ENCODE measurements at regions not wholly inside any gene's neighbourhood (a gene's known extent, or its start where the extent isn't known, plus 50 kb on each side); places are given as distances from the start of the nearest gene placed in this dataset.

- Histone ChIP-seq H3K4me1 (no peaks in the 10 kb centered on the region), H3K27me3 (peaks cover 6% of the 10 kb centered on the region), H3K9me3 (no peaks in the 10 kb centered on the region), H3K36me3 (no peaks in the 10 kb centered on the region), H3K4me3 (no peak overlapping the region), H3K27ac (no peak overlapping the region)
- TF ChIP-seq EP300 (IDR thresholded peaks at IDR 0.05; ENCODE audit: low read depth), result no peak
- 88 to 100% methylated on average over 2 to 3 of the region's 3 CpGs for WGBS, 2 donors (ENCODE audit: low coverage in 1 of 2)
- DNase-seq, result no peak
- in situ Hi-C loops (cut with MboI; ENCODE audit: low pct_ligation_motif_present in 1 of 4, low pct_unique_long_range_greater_than_20kb in 1 of 4, low sequenced_read_pairs in 3 of 4) (no loop called here), intact Hi-C loops (cut with DNase I; ENCODE audit: low total_unique reads) (no loop called here)
Measured at GRCh38 chr1:22196041-22196440, 53.1 kb upstream of the WNT4 start.

GRCh38 chr1:22196641-22197040 lies 53.7 kb upstream of the WNT4 start:
- DNase-seq, result no peak
- Histone ChIP-seq H3K27ac (no peak overlapping the region), H3K27me3 (peaks cover 6% of the 10 kb centered on the region), H3K36me3 (no peaks in the 10 kb centered on the region), H3K4me3 (no peak overlapping the region), H3K4me1 (no peaks in the 10 kb centered on the region), H3K9me3 (no peaks in the 10 kb centered on the region)
- in situ Hi-C loops (cut with MboI; ENCODE audit: low pct_ligation_motif_present in 1 of 4, low pct_unique_long_range_greater_than_20kb in 1 of 4, low sequenced_read_pairs in 3 of 4), result no loop called here
- intact Hi-C loops (cut with DNase I; ENCODE audit: low total_unique reads), result no loop called here
- TF ChIP-seq POLR2AphosphoS5 (IDR thresholded peaks at IDR 0.05) (no peak), CTCF (IDR thresholded peaks at IDR 0.05) (no peak), POLR2A (IDR thresholded peaks at IDR 0.05) (no peak), EP300 (IDR thresholded peaks at IDR 0.05; ENCODE audit: low read depth) (no peak)
- WGBS, 2 donors (ENCODE audit: low coverage in 1 of 2), result 92 to 100% methylated on average over 1 to 6 of the region's 6 CpGs

- WGBS, 2 donors (ENCODE audit: low coverage in 1 of 2), result 89% methylated on average over 2 of the region's 2 CpGs; no CpG with 5 or more reads in 1 of the 2 donors
- Histone ChIP-seq H3K27ac (no peak overlapping the region), H3K9me3 (no peaks in the 10 kb centered on the region), H3K4me1 (no peaks in the 10 kb centered on the region), H3K4me3 (no peak overlapping the region), H3K27me3 (peaks cover 6% of the 10 kb centered on the region), H3K36me3 (no peaks in the 10 kb centered on the region)
- intact Hi-C loops (cut with DNase I; ENCODE audit: low total_unique reads), result no loop called here
- TF ChIP-seq POLR2A (IDR thresholded peaks at IDR 0.05), result no peak
- TF ChIP-seq POLR2AphosphoS5 (IDR thresholded peaks at IDR 0.05), result no peak
- no peak for TF ChIP-seq CTCF (IDR thresholded peaks at IDR 0.05)
- TF ChIP-seq EP300 (IDR thresholded peaks at IDR 0.05; ENCODE audit: low read depth), result no peak
- in situ Hi-C loops (cut with MboI; ENCODE audit: low pct_ligation_motif_present in 1 of 4, low pct_unique_long_range_greater_than_20kb in 1 of 4, low sequenced_read_pairs in 3 of 4), result no loop called here
- DNase-seq, result no peak
Measured at GRCh38 chr1:22197644-22198043, 54.7 kb upstream of the WNT4 start.

- 13 to 42% methylated on average over 1 of the region's 1 CpG for WGBS, 2 donors (ENCODE audit: low coverage in 1 of 2)
- Histone ChIP-seq H3K27me3 (peaks cover 8% of the 10 kb centered on the region), H3K9me3 (no peaks in the 10 kb centered on the region), H3K36me3 (no peaks in the 10 kb centered on the region), H3K4me1 (no peaks in the 10 kb centered on the region), H3K27ac (no peak overlapping the region), H3K4me3 (no peak overlapping the region)
- intact Hi-C loops (cut with DNase I; ENCODE audit: low total_unique reads), result no loop called here
- in situ Hi-C loops (cut with MboI; ENCODE audit: low pct_ligation_motif_present in 1 of 4, low pct_unique_long_range_greater_than_20kb in 1 of 4, low sequenced_read_pairs in 3 of 4), result no loop called here
- DNase-seq, result no peak
- TF ChIP-seq EP300 (IDR thresholded peaks at IDR 0.05; ENCODE audit: low read depth) (no peak), POLR2A (IDR thresholded peaks at IDR 0.05) (no peak), CTCF (IDR thresholded peaks at IDR 0.05) (no peak), POLR2AphosphoS5 (IDR thresholded peaks at IDR 0.05) (no peak)
Measured at GRCh38 chr1:22201023-22201422, 58.1 kb upstream of the WNT4 start.

- Histone ChIP-seq H3K27ac (no peak overlapping the region), H3K27me3 (peaks cover 22% of the 10 kb centered on the region), H3K36me3 (no peaks in the 10 kb centered on the region), H3K9me3 (no peaks in the 10 kb centered on the region), H3K4me1 (no peaks in the 10 kb centered on the region), H3K4me3 (no peak overlapping the region)
- TF ChIP-seq POLR2A (IDR thresholded peaks at IDR 0.05), result no peak
- no peak for TF ChIP-seq POLR2AphosphoS5 (IDR thresholded peaks at IDR 0.05)
- TF ChIP-seq CTCF (IDR thresholded peaks at IDR 0.05), result no peak
- no peak for TF ChIP-seq EP300 (IDR thresholded peaks at IDR 0.05; ENCODE audit: low read depth)
- in situ Hi-C loops (cut with MboI; ENCODE audit: low pct_ligation_motif_present in 1 of 4, low pct_unique_long_range_greater_than_20kb in 1 of 4, low sequenced_read_pairs in 3 of 4) (no loop called here), intact Hi-C loops (cut with DNase I; ENCODE audit: low total_unique reads) (no loop called here)
- no peak for DNase-seq
- 86 to 100% methylated on average over 1 of the region's 1 CpG for WGBS, 2 donors (ENCODE audit: low coverage in 1 of 2)
Measured at GRCh38 chr1:22203335-22203734, 60.4 kb upstream of the WNT4 start.
